HUES6 (cell line): ENCODE measurements at regions not wholly inside any gene's neighbourhood (a gene's known extent, or its start where the extent isn't known, plus 50 kb on each side); places are given as distances from the start of the nearest gene placed in this dataset.

Experiments used
- H3K27ac ChIP-seq: 2 replicates; pipeline ENCODE4 v1.7.0; 2013; ENCODE audit warnings: low read depth, mild to moderate bottlenecking, low read length, inconsistent platforms
- H3K27me3 ChIP-seq: 2 replicates; pipeline ENCODE4 v1.6.1; 2013; ENCODE audit warnings: low read length; ENCODE audit not compliant: control insufficient read depth, insufficient read depth
- H3K36me3 ChIP-seq: 2 replicates; pipeline ENCODE4 v1.6.1; 2013; ENCODE audit warnings: low read length; ENCODE audit not compliant: control insufficient read depth, insufficient read depth
- H3K4me1 ChIP-seq: 2 replicates; pipeline ENCODE4 v1.6.1; 2013; ENCODE audit warnings: low read length; ENCODE audit not compliant: control insufficient read depth, insufficient read depth
- H3K4me3 ChIP-seq: 2 replicates; pipeline ENCODE4 v1.5.1; 2013; ENCODE audit warnings: low read depth, low read length
- H3K9ac ChIP-seq: one replicate; pipeline ENCODE4 v1.6.1; 2013; ENCODE audit warnings: mild to moderate bottlenecking, low read length
- H3K9me3 ChIP-seq: 2 replicates; pipeline ENCODE4 v1.6.1; 2013; ENCODE audit warnings: low read depth, low read length; ENCODE audit not compliant: control insufficient read depth, insufficient read depth

DNA sequence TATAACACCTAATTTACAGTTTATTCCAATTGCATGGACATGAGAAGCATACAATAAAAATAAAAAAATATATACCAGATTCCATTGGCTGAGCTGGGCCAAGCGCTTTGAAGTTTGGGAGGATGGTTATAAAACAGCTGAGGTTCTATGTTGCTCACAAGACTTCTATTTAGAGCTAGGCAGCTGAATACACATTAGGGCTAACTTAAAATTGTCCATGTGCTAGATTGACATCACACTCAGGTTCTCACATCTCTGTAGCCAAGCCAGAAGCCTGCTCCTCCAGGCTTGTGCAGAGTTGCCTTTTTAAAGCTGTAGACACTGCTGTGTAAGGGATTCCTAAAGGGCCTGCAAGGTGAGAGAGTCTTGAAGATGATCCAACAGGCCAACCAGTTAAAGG is 871.1 kb upstream of the FANCL start:
- H3K4me3 ChIP-seq = no peak overlapping the region

DNA sequence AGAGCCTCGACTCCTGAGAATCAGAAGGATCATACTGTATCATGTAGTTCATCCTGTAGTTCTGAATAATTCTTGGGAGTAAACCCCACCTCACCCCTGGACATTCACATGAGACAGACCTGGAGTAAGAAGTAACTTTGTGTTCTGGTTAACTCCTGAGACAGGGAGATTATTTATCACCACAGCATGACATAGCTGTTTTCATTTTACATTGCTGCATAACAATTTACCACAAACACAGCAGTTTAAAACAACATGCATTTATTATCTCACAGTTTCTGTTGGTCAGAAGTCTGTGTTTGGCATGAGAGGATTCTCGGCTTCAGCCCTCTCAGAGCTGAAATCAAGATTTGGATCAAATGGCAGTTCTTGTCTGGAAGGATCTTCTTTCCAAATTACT is 855.8 kb upstream of the FANCL start:
- no peaks in the 10 kb centered on the region for H3K36me3 ChIP-seq
- H3K4me3 ChIP-seq = no peak overlapping the region
- no peaks in the 10 kb centered on the region for H3K27me3 ChIP-seq
- no peaks in the 10 kb centered on the region for H3K4me1 ChIP-seq
- H3K9me3 ChIP-seq = peaks cover 31% of the 10 kb centered on the region
- H3K9ac ChIP-seq = no peak overlapping the region
- no peak overlapping the region for H3K27ac ChIP-seq

More for the DNA sequence above, 871.1 kb upstream of the FANCL start:
- H3K9ac ChIP-seq = no peak overlapping the region
- H3K27ac ChIP-seq = no peak overlapping the region
- no peaks in the 10 kb centered on the region for H3K9me3 ChIP-seq
- H3K36me3 ChIP-seq = no peaks in the 10 kb centered on the region
- H3K4me1 ChIP-seq = no peaks in the 10 kb centered on the region
- H3K27me3 ChIP-seq = no peaks in the 10 kb centered on the region

DNA sequence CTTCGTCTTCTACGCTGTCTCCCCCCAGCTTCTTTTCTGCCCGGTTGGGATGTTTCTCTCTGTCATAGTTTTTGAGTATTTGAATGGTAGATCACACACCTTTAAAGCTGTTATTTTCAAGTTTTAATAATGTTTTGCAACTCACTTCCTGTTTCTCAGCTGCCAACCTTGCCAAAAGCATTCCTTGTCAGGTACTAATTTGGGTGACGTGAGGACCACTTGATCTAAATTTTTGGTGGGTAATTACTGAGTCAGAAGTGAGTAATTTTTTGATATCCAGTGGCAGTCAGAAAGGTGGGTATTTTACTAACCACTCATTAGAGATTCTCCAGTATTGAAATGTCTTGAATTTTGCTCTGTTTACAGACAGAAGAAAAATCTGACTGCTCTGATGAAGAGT is 852.4 kb upstream of the FANCL start:
- Histone ChIP-seq H3K36me3 (no peaks in the 10 kb centered on the region), H3K9me3 (peaks cover 31% of the 10 kb centered on the region), H3K27me3 (no peaks in the 10 kb centered on the region), H3K4me1 (no peaks in the 10 kb centered on the region), H3K9ac (no peak overlapping the region), H3K4me3 (no peak overlapping the region), H3K27ac (no peak overlapping the region)

DNA sequence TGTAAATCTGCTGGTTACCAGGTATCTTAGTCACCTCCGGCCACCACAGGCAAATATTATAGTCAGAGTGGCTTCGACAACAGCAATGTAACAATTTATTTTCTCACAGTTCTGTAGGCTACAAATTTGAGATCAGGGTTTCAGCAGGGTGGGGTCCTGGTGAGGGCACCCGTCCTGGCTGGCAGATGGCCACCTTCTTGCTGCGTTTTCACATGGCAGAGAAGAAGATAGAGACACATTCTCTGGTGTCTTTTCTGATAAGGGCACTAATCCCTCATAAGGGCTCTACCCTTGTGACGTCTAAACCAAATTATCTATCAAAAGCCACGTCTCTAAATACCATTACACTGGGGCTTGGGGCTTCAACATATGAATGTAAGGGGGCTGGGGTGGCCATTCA is 843.2 kb upstream of the FANCL start:
- no peak overlapping the region for H3K27ac ChIP-seq
- H3K4me1 ChIP-seq = no peaks in the 10 kb centered on the region

DNA sequence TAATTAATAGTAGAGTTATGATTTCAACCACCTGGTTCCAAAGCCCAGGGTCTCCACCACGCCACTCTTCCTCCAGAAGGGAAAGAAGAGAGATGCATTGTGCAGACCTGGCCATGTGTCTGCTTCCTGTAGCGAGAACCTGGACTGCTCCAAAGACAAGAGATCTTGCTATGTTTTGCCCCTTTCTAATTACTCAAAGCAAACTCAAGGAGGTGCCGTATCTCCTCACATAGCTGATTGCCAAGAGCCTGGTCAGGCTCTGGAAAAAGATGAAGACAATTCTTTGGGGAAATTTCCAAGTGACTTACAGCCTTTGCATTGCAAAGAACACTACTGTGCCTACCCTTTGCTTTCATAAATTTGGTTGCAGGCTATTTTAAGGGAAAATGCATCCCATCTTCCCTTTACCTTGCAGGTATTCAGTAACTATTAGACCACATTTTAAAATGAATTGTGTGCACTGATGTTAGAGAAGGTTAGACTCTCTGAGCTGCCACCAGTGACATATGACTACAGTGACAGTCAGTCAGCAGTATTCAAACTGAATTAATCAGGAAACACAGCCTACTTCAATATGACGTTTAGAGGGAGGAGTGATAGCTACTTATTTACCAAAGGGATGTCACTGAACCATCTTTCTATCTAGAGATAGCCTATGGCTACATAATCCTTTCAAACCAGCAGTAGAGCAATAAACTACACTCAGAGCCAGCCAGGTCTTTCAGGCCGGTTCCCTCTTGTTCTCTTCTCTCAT is 842.1 kb upstream of the FANCL start:
- Histone ChIP-seq H3K27ac (no peak overlapping the region), H3K36me3 (no peaks in the 10 kb centered on the region), H3K27me3 (no peaks in the 10 kb centered on the region), H3K9ac (no peak overlapping the region), H3K4me3 (no peak overlapping the region), H3K9me3 (no peaks in the 10 kb centered on the region), H3K4me1 (no peaks in the 10 kb centered on the region)

More for the DNA sequence above, 843.2 kb upstream of the FANCL start:
- no peak overlapping the region for H3K4me3 ChIP-seq
- no peaks in the 10 kb centered on the region for H3K36me3 ChIP-seq
- H3K9me3 ChIP-seq = no peaks in the 10 kb centered on the region
- no peak overlapping the region for H3K9ac ChIP-seq
- no peaks in the 10 kb centered on the region for H3K27me3 ChIP-seq

DNA sequence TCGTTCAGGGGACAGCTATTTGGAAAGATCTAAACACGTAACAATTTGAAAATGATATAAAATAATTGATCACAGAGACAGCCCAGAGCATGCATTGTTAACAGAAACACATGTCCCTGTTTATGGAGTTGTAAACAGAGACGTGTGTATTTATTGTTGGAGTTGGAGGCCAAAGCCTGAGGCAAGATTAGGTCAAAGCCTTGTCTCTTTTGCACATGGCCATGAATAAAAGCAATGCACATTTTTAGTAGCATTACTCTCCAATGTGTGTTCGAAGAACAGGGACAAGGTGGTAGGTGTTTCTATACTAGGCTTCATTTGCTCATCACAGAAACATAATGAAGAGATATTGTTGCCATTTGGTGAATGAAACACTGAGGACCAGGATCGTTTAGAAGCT is 841.5 kb upstream of the FANCL start:
- H3K27me3 ChIP-seq = no peaks in the 10 kb centered on the region
- H3K4me3 ChIP-seq = no peak overlapping the region
- no peaks in the 10 kb centered on the region for H3K4me1 ChIP-seq
- no peak overlapping the region for H3K9ac ChIP-seq
- no peaks in the 10 kb centered on the region for H3K36me3 ChIP-seq
- H3K27ac ChIP-seq = no peak overlapping the region
- H3K9me3 ChIP-seq = no peaks in the 10 kb centered on the region

DNA sequence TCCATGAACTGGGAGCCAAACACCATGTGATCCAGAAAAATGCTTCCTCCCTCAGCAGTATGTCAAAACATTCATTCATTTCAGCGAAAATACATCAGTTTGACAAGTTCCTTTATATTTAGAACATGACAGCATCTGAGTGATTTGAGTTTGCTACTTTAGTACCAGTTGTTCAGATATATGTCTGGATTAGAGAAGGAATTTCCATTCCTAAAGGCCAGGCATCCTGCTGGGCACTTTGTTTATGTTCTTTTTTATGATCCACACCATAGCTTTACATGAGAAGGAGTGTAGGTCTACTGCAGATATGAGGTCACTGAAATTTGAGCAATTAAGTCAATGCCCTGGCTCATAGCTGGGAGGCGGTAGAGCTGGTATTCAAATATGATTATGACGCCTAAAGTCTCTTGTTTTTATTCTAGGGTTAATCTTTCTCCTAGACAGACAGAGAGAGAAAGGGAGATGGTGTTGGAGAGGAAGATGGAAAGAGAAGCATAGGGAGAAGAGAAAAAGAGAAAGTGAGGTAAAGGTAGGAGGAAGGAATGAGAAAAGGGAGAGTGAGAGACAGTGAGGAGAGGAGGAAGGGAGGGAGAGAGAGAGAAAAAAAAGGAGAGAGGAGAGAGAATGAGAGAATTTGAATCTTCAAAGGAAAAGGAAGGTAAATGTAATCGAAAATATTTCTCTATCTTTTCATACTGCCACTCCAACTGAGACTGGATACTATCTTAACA is 839.5 kb upstream of the FANCL start:
- Histone ChIP-seq H3K4me3 (no peak overlapping the region), H3K9me3 (no peaks in the 10 kb centered on the region), H3K36me3 (no peaks in the 10 kb centered on the region), H3K27ac (no peak overlapping the region), H3K27me3 (no peaks in the 10 kb centered on the region), H3K9ac (no peak overlapping the region), H3K4me1 (peaks cover 8% of the 10 kb centered on the region; the same call in 1 of the 2 replicates)

DNA sequence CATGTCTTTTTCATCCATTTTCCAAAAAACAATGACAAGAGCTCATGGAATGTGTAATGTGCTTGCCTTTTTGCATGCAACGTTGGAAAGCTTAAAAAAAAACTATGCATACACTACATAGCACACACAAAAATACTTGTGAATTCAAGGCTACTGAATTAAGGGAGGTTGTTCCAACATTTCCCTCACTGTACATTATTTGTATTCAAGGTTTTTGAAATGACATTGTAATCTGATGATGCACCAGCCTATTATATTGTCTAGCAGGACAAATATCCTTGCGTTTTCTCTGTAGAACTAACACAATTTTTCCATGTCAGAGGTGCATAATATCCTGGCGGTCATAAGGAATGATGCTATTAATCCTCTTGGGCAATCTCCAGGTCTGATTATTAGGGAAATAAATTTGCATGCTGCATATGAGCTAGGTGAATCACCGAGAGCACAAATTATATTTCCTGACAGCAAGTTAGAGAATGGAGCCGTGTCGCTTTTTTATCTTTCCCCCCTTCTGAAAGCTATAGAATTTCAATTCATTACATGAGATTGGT is 836.9 kb upstream of the FANCL start:
- no peak overlapping the region for H3K4me3 ChIP-seq
- H3K4me1 ChIP-seq = peaks cover 8% of the 10 kb centered on the region; the same call in 1 of the 2 replicates

DNA sequence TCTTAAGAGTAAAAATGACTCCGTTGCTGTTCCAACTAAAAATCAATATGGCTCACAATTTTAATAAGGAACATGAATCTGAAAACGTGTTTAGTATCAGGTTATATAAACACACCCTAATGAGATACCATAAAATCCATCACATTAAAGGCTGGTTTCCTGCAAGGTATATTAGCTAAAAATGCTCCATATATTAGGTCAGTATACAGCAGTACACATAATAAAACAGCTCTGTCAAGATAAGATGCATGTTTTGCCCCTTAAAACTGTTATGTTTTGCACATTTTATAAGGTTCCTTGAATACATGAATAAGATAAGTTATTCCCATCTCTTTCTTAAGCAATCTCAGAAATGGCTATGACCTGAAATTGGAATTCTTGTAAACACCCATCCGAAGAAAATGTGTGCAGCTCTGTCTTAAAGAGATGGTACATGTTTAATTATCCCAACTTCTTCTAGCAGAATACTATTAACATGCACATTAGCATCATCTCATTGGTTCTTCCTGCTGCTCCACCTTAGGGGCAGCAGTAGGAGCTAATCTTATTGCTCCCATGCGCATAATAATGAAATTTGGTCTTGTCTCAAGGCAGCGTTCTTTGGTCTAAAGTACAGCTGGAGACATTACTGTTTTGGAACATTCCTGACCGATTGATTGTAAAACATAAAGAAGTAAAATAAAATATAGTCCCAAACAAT is 836.1 kb upstream of the FANCL start:
- no peaks in the 10 kb centered on the region for H3K9me3 ChIP-seq
- H3K4me1 ChIP-seq = peaks cover 8% of the 10 kb centered on the region; the same call in 1 of the 2 replicates
- no peak overlapping the region for H3K4me3 ChIP-seq
- H3K27me3 ChIP-seq = no peaks in the 10 kb centered on the region
- no peak overlapping the region for H3K9ac ChIP-seq
- H3K36me3 ChIP-seq = no peaks in the 10 kb centered on the region
- H3K27ac ChIP-seq = no peak overlapping the region

More for the DNA sequence above, 836.9 kb upstream of the FANCL start:
- Histone ChIP-seq H3K27me3 (no peaks in the 10 kb centered on the region), H3K9me3 (no peaks in the 10 kb centered on the region), H3K36me3 (no peaks in the 10 kb centered on the region), H3K27ac (no peak overlapping the region), H3K9ac (no peak overlapping the region)

DNA sequence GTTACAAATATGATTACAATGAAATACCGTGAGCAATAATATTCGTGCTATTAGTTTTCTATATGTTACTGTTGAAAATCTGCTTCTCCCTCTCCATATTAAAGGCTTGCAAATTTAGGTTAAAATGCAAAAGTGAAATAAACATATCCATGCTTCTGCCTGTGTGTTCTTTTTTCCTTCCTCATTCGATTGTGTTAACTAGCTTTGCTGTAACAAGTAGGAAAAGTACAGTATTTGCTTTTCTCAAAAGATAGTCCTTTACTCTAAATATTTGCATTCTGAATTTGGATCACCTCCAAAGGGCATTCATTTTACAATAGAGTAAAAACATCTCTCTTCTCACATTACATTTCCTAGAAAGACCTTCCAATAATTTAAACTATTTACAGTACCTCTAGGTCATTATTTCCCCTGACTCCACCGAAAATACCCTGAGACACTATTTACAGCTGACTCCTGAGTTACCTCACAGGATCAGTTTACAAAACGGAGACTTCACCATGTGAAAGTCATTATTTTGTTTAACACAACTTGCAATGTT is 835.0 kb upstream of the FANCL start:
- H3K9ac ChIP-seq = no peak overlapping the region
- no peaks in the 10 kb centered on the region for H3K9me3 ChIP-seq
- no peaks in the 10 kb centered on the region for H3K36me3 ChIP-seq
- H3K27me3 ChIP-seq = no peaks in the 10 kb centered on the region
- peaks cover 8% of the 10 kb centered on the region; the same call in 1 of the 2 replicates for H3K4me1 ChIP-seq
- H3K4me3 ChIP-seq = no peak overlapping the region
- H3K27ac ChIP-seq = no peak overlapping the region
